C4-2B (cell line): ENCODE measurements at regions not wholly inside any gene's neighbourhood (a gene's known extent, or its start where the extent isn't known, plus 50 kb on each side); places are given as distances from the start of the nearest gene placed in this dataset.
A peak's percentile ranks its signal among the peaks of the same experiment; 100 is the strongest.

Source experiments
- H3K27ac ChIP-seq: fragments of 450-650 bp; 2 replicates; pipeline ENCODE4 v1.5.1; 2017
- ZFX ChIP-seq: fragments of 450-650 bp; IDR thresholded peaks from 2 replicates; pipeline ENCODE4 v1.6.1; 2017
- TF ChIP-seq, protein P1 (sequence below): fragments of 450-650 bp; conservative IDR thresholded peaks from 2 replicates; pipeline ENCODE4 v1.5.1; 2017; ENCODE audit warnings: mild to moderate bottlenecking

DNA sequence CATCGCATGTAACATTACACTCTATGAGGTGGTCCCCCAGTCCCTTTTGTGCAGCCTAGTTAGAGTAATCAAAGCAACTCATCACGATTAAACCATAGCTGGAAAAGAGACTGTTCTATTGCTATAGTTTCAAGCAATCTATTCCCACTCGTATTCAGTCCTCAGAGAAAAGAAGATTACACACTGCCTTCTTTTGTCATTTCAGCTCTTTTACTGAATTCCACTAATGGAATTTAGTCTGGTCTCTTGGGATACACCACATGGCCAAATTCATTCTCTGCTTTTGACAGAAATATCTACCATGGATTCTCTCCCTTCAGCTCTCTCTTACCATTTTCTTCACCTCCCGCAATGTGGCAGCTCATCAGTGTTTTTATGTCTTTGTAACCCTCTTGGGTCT lies 108.9 kb upstream of the HDAC9 start:
- TF ChIP-seq ZFX: no peak
- TF ChIP-seq, protein P1, sequence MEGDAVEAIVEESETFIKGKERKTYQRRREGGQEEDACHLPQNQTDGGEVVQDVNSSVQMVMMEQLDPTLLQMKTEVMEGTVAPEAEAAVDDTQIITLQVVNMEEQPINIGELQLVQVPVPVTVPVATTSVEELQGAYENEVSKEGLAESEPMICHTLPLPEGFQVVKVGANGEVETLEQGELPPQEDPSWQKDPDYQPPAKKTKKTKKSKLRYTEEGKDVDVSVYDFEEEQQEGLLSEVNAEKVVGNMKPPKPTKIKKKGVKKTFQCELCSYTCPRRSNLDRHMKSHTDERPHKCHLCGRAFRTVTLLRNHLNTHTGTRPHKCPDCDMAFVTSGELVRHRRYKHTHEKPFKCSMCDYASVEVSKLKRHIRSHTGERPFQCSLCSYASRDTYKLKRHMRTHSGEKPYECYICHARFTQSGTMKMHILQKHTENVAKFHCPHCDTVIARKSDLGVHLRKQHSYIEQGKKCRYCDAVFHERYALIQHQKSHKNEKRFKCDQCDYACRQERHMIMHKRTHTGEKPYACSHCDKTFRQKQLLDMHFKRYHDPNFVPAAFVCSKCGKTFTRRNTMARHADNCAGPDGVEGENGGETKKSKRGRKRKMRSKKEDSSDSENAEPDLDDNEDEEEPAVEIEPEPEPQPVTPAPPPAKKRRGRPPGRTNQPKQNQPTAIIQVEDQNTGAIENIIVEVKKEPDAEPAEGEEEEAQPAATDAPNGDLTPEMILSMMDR: no peak
- no peak overlapping the region for H3K27ac ChIP-seq

DNA sequence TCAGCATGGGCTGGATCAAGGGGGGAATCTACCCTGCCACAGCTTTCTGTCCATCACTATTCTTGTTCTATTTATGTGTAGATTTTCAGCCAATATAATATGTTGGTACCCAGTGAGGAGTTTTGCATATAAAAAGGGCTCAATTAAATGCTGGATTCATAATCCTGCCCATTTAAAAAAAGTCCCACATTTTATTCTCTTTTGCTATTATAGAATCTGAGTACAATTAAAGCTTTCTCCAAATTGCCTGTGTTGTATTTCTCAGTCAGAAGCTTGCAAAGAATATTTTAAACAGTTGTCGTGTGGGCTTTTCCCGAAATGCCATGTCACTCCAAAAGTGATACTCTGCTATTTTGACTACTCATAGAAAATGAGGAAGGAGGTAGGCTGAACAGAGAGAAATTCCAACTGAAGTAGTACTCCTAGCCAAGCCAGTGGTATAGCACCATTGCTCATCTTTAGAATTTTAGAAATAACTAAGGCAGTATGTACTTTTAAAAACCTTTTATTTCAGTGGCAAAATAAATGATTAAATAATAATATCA lies 108.3 kb upstream of the HDAC9 start:
- H3K27ac ChIP-seq: no peak overlapping the region
- TF ChIP-seq ZFX: no peak
- TF ChIP-seq, protein P1: no peak

DNA sequence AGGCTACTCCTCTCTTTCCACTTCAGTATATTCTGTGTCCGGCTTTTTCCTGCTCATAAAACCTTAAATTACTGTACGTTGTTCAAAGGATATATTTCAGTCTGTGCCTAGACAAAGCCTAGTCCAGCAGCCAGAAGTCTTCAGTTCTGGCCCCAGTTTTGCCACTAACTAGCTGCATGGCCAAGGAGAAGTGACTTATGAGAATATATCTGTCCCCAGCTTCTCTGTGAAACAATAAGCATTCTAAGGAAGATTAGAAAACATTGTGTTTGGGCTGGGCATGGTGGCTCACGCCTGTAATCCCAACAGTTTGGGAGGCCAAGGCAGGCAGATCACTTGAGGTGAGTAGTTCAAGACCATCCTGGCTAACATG lies 105.0 kb upstream of the HDAC9 start:
- TF ChIP-seq ZFX: no peak
- TF ChIP-seq, protein P1: no peak
- peak overlapping the region; percentile 98 for H3K27ac ChIP-seq

DNA sequence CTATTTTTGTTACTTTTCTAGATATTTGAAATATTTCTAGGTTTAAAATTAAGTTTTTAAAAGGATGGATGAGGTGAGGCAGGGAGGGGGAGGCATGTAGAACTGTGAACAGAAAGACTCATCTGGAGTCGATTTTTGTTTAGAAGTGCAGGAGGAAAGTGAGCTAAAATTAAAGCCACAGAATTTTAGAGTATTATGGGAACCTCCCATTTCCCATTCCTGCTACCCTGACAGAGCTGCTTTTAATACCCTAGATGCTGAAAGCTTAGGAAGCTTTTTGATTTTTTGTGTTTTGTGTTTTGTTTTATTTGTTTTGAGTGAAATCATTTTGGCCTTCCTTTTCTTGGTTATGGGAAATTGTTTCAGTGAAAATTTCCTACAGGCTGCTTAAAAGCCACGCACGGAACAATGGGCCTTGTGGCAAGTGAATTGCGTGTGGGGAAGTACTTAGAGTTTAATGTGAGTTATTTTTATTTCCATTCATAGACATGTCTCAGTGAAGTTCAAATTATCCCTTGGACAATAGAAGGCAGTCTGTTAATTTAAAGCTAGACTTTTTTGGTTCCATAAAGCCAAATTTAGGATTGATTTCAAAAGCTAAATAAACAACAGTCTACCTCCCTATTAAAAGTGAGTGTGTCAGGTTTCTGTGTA lies 102.0 kb upstream of the HDAC9 start:
- TF ChIP-seq ZFX: no peak
- TF ChIP-seq, protein P1: no peak

DNA sequence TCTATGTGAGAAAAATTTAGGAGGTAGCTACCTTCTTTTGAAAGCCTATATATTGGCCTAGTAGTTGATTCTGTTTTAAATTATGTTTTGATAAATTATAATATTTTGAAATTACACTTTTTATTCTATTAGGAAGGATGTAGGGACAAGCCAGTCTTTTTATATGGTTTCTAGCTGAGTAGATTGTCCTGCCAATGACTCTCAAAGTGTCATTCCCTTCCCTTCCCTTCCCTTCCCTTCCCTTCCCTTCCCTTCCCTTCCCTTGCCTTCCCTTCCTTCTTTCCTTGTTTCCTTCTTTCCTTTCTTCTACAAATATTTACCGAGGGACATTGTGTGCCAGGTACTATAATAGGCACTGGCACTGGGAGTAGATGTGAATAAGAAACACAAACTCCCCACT lies 99.7 kb upstream of the HDAC9 start:
- TF ChIP-seq, protein P1: no peak
- TF ChIP-seq ZFX: no peak
- no peak overlapping the region for H3K27ac ChIP-seq

More for the DNA sequence above, 102.0 kb upstream of the HDAC9 start:
- no peak overlapping the region for H3K27ac ChIP-seq

DNA sequence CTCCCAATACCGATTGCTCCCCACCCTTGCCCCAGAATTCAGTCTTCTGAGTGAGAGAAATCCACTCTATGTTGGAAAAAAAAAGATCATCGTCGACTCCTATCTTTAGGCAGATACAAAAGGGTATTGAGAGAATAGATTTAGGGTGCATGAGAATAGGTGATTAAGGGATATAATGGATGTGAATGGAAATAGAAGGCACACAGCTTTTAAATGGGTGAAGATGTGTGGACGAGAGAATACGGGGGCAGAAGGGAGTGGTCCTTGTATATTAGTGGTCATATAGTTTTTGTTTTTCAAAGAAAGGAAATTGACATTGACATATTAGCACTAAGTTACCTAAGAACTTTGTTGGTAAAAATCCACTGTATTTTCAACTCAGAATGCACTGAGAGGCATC lies 98.6 kb upstream of the HDAC9 start:
- H3K27ac ChIP-seq: no peak overlapping the region

More for the DNA sequence above, 98.6 kb upstream of the HDAC9 start:
- TF ChIP-seq, protein P1: no peak
- TF ChIP-seq ZFX: no peak
